ENCODE measurements at regions not wholly inside any gene's neighbourhood (a gene's known extent, or its start where the extent isn't known, plus 50 kb on each side); places are given as distances from the start of the nearest gene placed in this dataset.
"Not testable (repeated sequence)": the region's sequence is repeated elsewhere in the genome, so short reads cannot be mapped to it uniquely, and the experiment has no call there.

- no peak for DNase-seq
Observed at GRCh38 chr5:93359296-93359959, 221.6 kb downstream of the NR2F1-AS1 start.

DNA sequence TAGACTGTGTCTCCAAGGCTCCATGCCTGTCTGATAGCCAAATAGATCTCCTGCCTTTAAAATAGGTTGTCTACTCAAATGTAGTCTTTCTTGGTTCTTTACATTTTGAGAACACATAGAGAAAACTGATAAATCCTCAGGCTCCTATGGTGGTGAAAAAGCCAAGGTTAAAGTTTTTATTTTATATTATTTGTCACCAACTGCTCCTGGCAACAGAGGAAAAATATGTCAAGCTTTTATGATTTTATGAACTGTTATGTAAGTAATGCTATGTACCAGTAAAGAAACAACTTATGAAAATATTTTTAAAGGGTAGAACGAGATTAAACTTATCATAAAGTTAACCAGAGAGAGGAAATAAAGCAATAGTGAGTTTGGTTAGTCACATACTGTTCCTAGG, 222.8 kb downstream of the NR2F1-AS1 start:
- DNase-seq, result no peak

- no peak for DNase-seq
Observed at GRCh38 chr5:93357686-93358085, 223.3 kb downstream of the NR2F1-AS1 start.

- DNase-seq, result no peak
Observed at GRCh38 chr5:93355691-93356090, 225.3 kb downstream of the NR2F1-AS1 start.

GRCh38 chr5:93352186-93352585, 228.8 kb downstream of the NR2F1-AS1 start:
- no peak for DNase-seq

DNA sequence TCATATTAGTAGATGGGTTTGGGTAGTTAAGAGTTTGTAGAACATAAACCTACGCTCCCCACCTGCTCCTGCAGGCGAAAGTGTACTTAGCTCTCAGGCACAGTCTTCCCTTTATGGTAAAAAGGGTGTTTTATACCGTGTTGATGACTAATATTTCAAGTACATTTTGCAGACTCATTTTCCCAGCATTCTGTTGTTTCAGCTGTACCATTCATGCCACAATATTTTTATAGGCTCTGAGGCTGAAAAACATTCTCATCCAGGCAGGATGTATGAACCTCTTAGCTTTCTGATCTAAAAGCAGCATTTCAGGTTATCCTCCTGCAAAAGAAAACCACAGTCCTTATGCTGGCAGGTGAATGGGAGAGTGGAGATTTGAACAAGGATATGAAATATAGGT, 231.4 kb downstream of the NR2F1-AS1 start:
- DNase-seq, result no peak

DNA sequence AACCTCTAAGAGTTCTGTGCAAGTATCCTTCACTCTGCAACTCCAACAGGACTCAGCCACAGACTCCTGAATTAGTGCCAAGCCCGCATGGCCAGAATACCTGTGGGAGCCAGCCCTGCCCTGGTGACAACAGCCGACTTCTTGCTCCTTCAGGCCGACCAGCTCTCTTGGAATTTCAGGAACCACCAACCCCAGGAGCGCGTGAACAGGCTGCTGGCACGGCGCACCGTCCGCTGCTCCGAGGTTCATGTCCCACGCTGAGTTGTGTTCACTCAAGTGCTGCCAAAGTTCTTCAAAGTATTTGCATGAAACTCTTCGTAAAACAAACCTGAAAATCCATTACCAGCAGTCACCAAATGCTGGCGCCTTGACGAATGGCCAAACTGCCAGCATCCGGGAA, 232.8 kb downstream of the NR2F1-AS1 start:
- DNase-seq, result no peak

DNA sequence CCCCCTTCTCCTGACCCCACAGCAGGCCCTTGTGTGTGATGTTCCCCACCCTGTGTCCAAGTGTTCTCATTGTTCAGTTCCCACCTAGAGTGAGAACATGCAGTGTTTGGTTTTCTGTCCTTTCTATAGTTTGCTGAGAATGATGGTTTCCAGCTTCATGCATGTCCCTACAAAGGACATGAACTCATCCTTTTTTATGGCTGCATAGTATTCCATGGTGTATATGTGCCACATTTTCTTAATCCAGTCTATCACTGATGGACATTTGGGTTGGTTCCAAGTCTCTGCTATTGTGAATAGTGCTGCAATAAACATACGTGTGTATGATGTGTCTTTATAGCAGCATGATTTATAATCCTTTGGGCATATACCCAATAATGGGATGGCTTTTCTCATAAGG, 234.2 kb downstream of the NR2F1-AS1 start:
- not testable (repeated sequence) for DNase-seq

DNA sequence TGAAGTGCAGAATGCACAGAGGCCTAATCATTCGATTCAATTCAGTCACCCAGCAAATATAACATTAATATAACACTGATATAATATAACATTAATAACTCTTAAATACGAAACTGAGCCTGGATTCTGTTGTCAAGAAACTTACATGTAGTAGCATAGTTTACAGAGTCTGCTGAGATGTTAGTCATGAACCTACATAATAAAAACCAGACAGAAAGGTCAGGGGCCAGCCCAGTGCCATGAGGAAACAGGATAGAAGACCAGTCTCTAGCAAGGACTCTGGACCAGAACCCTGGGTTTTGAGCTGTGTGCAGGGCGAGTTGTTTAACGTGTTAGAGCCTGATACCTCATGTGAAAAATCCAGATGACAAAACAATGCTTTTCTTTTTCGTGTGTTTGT, 234.7 kb downstream of the NR2F1-AS1 start:
- no peak for DNase-seq

GRCh38 chr5:93343570-93343969, 237.4 kb downstream of the NR2F1-AS1 start:
- DNase-seq, result no peak

DNA sequence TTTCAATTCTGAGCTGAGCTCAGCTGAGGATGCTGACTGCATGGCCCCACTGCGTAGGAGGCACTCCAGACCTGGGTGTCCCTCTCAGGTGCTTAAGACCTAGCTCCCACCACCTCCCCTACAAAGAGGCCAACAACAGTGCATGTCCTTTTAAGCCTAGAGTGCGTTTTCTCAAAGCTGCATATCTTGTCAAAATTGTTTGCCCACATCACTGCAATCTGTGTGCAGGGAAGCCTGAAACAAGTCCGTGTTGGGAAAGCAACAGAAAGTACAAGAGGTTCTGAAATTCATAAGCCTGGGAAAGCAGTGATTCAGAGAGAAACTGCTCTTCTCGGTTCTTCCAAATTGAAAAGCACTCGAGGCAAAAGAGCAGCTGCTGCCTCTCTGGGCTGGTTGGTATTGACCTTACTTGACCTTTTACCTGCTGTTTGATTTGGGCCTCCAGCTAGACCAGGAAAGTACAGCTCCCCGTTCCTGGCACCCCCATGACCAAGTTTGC, 238.4 kb downstream of the NR2F1-AS1 start:
- no peak for DNase-seq

- no peak for DNase-seq
Observed at GRCh38 chr5:93340881-93341280, 240.1 kb downstream of the NR2F1-AS1 start.

GRCh38 chr5:93337138-93337537, 243.9 kb downstream of the NR2F1-AS1 start:
- DNase-seq, result no peak

GRCh38 chr5:93336330-93337110, 244.5 kb downstream of the NR2F1-AS1 start:
- DNase-seq, result no peak

- no peak for DNase-seq
Observed at GRCh38 chr5:93331863-93332262, 249.2 kb downstream of the NR2F1-AS1 start.

DNA sequence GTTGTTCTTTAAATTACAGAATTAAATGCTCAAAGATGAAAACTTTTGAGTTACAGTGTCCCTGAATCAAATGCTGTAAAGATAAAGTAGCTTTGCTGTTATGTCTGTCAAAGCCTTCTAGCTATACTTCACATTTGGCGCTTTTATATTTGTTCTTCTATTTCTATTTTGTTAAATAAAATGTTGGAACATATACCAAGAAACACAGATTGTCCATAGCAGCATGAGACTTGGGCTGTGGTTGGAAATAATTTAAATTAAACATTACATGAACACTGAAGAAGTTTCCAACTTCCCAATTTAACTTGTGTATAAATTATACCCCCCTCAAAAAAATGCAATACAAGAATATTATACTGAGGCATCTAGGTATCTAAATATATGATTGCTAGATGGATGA, 249.8 kb downstream of the NR2F1-AS1 start:
- no peak for DNase-seq

DNA sequence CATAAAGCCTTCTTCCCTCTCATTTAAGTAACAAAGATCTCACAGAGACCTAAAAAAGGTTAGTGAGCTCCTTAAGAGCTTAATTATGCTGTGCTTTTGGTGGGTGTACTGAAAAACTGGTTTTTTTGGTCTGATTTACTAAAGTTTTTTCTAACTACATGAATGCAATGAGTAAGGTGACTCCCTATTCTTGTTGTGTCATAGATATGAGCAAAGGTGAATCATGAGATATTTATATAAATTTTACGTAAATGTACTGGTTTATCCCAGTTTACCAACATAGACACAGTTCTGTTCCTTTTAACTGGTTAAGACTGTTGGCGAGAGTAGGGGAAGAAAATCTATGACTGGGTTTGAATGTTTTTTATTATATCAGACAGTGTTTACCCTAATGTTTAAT, 250.5 kb downstream of the NR2F1-AS1 start:
- DNase-seq, result no peak

DNA sequence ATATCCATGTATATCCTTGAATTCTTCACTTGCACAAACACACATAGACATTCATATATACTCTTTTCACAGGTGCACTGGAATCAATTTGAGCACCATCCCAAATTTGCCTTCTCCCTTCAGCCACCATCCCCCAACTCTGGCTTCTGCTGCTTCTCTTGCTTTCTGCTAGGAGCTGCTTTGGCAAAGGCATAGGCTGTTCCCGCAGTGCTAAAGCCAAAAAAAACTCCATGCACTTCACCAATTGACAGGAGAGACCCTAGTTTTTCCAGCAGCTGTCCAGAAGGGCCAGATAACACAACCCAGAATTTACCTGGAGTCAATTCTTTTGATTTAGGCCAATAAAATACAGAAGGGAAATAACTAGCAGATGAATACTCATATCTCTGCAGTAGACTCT, 251.3 kb downstream of the NR2F1-AS1 start:
- DNase-seq, result no peak

- no peak for DNase-seq
Observed at GRCh38 chr5:93328833-93329232, 252.2 kb downstream of the NR2F1-AS1 start.

- DNase-seq, result no peak
Observed at GRCh38 chr5:93327605-93328004, 253.4 kb downstream of the NR2F1-AS1 start.

- no peak for DNase-seq
Observed at GRCh38 chr5:93325946-93326345, 255.1 kb downstream of the NR2F1-AS1 start.

DNA sequence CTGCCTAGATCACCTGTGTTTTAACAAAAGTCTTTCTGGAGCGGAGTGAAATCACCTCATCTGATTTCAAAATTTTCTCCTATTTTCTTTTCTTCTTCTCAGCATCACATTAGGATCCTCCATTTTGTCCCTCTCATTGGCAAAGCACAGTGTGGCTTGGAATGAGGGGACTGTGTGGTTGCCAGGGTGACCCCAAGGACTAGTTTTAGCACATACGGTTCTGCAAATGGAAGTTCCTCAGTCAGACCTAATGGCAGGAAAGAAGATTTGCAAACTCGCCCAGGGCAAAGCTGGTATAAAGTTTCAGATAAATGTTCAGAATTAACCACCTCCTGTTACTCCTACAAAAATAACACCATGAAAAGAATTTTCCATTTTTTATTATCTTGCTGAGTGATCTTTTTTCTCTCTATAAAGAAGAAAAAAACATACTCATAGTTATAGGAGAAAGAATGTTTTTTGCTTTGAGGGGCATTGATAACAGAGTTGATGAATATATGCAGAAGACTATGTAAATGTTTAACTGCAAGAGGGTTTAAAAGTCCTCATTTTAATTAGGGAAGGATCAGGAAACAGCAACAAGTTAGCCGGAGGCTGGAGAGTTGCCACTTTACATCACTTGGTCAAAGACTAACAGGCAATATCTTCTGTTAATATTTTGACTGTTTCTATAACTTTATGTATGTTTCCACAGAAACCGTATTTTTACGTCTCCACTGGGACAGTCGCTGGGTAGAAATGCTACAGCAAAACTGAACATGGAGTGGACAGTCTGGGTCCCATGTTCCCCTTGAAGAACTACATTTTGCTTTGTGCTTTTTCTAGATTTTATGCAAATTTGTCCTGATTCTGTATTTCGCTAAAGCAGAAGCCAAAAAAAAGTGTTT, 257.8 kb downstream of the NR2F1-AS1 start:
- no peak for DNase-seq

DNA sequence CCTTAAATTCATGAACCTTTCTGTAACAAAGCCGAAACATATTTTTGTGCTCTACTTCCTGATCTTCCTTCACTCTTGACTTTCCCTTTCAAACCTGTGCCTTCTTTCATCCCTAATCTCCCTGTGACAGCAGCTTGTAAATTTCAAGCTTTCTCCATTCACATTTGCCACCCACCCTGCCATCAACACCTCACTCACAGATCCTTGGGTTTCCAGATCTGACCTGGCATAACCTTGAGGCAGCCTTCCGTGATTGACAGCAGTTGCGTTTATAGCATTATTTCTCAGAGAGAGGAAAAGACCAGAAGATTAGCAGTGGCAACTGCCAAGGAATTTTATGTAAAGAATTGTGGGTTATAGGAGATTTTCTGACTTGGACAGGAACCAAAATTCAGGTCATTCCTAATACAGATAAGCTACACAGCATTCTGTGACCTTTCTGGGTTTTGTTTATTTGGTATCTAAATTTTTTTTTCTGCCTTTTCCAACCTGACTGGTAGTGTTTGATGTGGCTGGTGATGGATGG, 260.0 kb downstream of the NR2F1-AS1 start:
- no peak for DNase-seq

Data from islet precursor cell (in vitro differentiated cells).